DMS114 treated with DMSO at 0.1 percent for 48 hours (cell line): ENCODE measurements at regions not wholly inside any gene's neighbourhood (a gene's known extent, or its start where the extent isn't known, plus 50 kb on each side); places are given as distances from the start of the nearest gene placed in this dataset.

Experiments used
- DNase-seq: peaks from one replicate; lab custom pipeline; 2025; ENCODE audit not compliant: unreplicated experiment; lab: John Stamatoyannopoulos, UW

DNA sequence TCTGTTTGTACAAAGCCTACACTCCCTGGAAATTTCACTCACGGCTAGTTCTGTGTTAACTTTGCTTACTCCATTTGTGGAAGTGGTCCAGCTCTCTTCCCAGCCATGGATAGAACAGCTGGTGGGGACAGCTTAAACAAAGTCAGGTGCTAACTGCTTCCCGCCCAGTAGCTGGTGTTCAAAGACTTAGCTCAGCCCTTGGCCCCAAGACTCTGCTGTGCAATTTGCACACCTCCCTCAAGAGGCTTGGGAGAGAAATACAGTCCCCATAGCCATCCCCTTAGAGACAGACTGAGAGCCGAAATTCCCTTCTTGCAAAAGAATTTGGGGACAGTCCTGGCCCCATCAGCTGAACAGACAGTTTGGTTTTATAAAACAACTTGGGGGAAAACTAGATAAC is 73.8 kb upstream of the RAI14 start:
- no peak for DNase-seq

DNA sequence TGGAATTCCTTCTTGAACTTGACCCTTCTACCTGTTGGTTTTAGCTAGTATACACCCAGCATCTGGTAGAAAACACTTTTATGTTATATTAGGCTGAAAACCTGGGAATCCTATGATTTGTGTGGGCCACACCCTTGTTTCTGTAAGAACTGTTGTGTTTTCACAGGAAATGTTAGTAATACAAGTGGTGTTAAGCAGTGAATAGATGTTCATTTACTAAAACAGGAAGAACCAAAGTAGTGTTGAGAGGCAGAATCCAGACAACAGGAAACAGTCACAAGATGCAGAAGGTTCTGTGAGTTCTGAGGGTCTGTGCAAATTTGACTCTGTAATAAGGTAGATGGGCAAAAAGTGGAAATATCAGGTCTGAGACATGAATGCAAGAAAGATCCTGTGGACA is 73.0 kb upstream of the RAI14 start:
- no peak for DNase-seq

DNA sequence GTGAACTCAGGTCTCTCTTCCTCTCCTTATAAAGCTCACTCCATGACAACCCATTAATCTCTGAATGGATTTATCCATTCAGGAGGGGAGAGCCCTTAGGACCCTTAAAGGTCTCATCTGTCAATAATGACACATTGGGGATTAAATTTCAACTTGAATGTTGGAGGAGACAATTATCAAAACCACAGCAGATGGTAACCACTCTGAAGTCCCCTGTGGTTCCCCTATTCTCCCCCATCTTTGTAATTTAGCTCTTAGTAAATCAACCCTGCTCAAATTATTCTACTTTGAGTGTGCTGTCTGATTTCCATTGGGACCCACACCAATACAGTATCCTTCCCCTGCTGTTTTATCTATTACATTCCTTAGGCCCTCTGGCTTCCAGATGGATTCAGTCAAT is 72.0 kb upstream of the RAI14 start:
- DNase-seq: no peak

DNA sequence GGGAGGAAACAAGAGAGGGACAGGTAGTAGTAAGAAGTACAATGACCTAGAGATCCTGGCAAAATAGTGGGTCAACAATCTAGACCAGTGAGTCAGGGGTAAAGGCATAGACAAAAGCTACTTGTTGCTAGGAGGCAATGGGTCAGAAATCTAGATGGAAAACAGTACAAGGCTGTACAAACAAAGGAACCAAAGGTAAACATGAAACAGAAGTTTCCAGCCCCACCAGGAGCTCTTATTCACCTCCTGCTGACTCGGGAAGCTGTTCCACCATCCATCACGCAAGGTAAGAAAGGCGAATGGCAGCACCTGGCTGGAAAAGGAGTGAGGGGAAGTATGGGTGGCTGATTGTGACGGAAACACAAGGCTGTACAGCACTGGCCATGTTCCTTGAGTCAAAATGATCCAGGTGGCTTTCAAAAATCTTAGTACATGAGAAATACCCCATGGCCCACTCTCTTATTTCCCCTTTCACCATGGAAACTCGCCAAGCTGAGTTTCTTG is 70.5 kb upstream of the RAI14 start:
- DNase-seq: no peak

DNA sequence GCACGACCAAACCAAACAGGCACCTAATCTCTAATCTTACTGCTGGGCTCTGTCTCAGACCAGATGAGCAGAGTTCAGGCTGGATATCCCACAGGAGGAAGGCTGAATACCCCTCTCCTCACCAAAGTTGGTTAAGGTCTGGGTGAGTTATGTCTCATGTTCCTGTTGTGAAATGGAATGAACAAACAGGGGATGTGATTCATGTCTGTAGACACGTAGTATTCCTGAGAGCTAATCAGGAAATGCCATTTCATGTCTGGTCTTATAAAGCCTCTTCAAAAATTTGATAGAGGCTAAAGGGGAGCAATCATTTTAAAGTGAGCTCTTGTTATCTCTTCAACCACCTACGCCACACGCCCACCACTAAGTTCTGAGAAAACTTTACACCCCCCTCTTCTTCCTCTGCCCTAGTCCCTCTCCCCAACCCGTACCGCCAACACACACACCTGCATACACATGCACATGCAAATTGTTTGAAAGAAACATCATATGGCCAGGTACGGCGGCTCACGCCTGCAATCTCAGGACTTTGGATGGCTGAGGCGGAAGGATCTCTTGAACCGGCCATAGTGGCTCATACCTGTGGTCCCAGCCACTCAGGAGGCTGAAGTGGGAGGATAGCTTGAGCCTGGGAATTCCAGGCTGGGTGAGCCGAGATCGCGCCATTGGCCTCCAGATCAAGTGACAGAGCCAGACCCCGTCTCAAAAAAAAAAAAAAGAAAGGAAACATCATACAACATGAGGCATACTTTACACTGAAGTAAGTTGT is 69.8 kb upstream of the RAI14 start:
- no peak for DNase-seq

DNA sequence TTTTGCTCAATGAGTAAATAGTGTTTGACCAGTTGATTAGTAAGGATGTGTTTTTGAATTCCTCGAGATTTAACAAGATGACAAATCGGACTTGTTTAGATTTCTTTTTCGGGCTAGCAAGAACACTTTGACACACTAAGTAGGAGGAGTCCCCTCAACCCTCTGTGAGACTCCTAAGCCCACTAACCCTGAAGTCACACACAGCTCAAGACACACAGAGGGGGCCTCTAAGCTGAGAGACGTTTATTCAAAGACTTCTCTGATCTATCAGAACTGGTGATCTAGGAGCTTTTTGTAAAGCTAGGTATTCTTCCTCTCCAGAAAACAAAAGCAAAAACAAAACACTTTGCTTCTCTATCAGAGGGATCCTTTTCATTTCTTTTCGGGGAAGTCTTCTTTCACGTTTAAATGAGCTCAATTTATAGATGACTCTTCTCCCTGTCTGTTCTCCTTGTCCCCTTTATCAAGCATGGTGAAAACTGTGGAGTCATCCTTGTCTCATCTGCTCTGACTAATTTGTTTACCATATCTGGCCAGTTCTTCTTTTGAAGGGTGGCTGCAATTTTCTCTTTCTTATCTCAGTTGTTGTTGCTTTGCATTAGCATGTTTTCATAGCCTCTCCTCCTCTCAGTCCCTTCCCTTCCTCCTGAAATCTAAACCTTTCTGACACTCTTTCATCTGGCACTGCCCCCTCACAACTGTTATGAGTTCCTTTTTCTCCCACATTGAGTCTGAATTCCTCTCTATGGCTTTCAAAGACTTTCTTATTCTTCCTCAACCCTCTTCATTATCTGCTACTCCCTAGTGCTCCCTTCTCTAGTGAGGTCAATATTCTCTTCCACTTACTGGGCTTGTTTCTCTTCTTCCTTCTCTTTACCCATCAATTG is 68.5 kb upstream of the RAI14 start:
- DNase-seq: no peak

DNA sequence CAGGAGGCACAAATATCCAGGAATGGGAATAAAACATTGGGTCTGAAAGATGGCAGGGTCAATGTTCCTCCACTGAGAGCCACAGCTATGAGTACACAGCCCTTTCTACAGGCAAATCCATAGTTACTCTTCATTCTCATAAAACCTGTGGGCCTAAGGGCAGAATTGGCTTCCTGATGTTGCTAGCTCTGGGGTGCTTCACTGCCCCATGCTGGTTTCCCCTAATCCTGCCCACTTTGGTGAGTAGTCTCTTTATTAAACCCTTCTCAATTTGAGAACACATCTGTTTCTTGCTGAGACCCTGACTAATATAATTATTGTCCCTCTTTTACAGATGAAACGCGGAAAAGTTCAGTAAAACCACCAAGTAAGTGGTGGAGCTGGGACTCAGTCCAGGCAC is 66.3 kb upstream of the RAI14 start:
- no peak for DNase-seq

DNA sequence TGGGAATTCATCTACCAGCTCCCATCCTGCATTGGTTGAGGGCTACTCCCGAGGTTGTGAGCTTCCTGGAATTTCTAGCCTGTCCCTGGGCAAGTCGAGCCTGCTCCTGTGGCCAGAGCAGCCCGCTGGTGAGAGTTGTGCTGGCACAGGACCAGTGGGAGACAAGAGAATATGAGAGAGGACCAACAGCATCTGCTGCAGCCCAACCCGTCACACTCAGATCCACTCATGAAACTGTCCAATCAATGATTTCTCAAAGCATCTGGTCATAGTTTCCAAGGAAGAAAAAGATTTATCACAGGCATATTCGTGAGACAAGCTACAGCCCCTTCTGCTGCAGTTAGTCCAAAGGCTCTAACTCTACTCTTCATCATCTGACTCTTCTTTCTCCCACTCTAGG is 64.4 kb upstream of the RAI14 start:
- no peak for DNase-seq

DNA sequence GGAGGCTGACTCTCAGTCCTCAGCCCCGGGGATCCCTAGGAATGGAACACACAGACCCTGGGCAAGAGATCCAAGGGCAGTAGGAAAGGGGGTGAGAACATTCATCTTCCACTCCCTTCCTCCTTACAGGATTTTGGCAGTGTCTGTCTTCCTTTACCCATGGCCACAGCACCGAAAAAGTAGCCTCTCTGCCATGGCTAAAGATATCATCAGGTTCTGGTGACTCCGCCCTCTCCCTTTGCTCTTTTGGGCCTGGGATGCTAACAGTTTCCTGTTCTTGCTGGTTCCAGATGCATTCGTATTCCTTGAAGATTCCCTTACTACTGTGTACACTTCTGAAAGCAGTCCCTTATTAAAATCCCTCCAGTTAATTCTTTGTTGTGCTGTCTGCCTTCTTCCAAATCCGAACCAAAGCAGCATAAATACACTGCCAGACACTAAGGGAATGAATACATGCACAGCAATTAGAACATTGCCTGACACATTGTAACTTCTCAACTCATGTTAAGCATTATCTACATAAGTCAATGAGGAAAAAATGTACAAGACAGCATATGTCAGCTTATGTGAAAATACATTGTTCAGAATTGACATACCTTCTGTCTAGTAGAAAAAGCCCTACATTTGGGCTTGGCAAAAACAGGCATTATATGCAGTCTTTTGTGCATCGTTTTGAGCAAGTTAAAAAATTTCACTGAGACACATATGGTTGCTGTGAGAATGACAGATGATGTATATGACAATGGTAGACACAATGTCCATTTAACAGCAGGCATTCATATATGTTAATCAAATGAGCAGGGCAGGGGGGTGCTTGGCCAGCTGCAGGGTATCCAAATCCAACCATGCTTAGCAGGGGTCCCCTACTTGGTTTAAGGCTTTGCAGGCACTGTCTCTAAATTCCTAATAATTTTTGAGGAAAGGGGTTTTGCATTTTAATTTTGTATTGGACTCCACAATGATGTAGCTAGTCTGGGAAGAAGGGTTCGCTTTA is 58.8 kb upstream of the RAI14 start:
- no peak for DNase-seq

DNA sequence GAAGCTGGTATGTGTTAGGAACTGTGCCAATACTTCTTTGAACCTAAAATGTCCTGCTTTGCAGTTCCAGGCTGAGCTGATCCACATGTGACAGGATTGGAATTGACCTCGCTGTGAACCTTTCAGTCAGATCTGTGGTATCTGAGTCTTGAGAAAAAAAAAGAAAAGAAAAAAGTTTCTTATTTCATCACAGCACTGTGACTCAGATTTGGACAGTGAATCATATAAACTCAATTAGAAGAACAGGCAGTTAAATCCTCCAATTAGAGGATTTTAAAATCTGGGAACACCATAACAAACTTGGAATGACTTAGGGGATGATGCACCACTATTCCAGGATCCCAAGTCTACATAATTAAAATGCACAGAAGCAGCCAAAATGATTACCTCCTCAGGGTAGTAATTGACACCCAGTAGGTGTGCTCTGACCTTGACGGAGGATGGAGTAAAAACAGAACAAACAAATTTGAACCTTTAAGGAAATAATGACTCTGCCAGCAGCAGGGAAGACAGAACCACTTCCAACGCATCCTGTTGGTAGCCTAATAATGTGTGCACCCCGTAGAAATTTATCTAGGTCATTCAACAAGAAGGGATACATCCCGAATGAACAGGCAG is 57.8 kb upstream of the RAI14 start:
- no peak for DNase-seq

DNA sequence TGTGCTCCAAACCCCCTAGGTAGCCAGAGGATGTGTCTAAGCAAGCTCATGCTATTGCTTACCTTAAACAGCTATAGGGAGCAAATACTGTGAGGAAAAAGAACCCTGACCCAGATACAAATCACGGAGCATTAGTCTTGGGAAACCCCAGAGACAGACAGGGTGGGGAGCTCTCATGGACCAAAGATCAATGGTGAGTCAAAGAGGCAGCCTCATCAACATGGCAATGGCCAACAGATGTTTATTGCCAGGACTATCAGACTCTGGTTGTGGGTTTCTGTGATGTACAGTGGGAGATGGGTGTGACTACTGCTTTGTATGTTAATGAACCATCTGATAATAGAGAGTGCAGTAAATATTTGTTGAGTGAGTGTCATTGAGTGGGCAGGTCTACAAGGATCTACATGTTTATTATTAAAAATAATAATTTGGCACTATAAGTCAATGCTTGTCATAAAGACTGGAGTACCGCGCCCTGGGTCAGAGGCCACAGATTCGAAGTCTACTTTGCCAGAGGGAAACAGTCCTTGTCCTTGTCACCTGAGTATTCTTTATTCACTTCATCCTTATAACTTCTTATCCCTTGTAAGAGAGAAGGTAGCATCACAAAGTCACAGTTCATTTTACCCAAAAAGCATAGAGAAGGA is 56.5 kb upstream of the RAI14 start:
- no peak for DNase-seq

DNA sequence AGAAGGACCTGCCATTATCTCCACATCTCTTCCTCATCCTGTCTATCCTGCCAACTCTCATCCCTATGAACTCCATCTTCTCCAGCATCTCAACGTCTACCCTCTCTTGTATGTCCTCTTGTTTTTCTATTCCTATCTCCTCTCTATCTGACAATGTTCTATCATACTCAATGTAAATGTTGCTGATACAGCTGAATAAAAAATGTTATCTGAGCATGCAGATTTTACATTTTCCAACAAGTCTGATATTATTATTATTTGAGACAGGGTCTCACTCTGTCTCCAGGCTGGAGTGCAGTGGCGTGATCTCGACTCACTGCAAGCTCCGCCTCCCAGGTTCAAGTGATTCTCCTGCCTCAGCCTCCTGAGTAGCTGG is 56.0 kb upstream of the RAI14 start:
- no peak for DNase-seq

DNA sequence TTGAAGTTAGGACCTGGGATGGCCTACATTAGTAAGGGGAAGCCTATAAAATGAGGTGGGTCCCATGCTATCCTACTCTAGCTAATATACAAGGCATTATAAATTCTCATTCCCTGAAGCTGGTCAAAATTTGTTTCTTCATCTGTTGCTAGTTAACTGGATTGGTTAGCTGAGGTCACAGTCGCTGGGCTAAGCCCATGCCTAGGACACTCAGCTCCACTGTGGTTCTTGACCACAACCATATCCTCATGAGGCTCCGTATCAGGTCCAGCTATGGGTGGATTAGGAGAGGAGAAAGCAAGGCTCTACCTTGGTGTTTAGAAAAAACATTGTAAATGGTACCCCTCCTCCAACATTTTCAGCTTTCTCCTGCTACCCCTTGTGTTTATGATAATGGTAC is 52.8 kb upstream of the RAI14 start:
- DNase-seq: no peak

DNA sequence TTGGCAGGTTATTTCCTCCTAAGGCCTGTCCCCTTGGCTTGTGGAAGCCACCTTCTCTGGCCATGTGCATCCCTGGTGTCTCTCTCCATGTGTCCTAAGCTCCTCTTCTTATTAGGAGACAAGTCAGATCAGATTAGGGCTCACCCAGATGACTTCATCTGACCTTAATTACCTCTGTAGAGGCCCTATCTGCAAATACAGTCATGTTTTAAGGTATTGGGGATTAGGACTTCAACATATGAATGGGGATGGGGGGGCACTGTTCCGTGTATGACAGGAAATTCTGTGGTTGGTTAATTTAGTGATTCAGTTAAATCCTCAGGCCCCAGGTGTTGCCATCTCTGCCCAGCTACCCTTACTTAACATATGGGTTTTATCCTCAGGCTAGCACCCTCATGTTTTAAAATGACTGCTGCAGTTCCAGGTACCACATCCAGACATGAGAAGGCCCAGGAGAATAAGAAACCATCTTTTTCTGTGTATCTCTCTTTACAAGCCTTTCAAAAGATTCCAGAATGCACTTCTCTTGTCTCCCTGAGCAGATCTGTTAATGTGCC is 51.9 kb upstream of the RAI14 start:
- DNase-seq: no peak

DNA sequence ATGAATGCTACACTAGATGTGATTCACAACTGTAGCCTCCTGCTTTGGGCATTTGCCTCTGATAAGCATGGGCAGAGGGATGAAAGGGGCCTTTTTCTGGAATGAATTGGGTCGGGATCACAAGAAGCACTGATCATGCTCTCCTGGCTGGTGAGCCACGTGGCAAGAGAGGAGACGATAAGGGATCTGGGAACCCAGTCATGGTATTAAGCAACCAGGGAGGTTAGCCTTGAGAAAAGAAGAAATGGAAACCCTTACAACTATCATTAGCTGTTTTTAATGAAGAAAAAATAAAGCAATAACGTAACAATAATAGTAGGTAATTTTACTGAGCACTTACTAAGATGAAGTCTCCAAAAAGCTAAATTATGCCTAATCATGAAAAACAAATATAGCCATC is 50.0 kb upstream of the RAI14 start:
- no peak for DNase-seq
